MCF 10A (cell line): ENCODE measurements at regions not wholly inside any gene's neighbourhood (a gene's known extent, or its start where the extent isn't known, plus 50 kb on each side); places are given as distances from the start of the nearest gene placed in this dataset.

ENCODE experiments used
- BruUV-seq: library from RNA; stranded (reverse); fragments of 400-500 nt; replicated peaks from 2 replicates; lab custom pipeline; 2021; lab: Mats Ljungman, UMichigan
- CTCF ChIA-PET: fragments of 300-600 bp; sonication (Branson Sonifier 250); formaldehyde crosslinking; extraction: SDS; loops from one replicate; lab custom pipeline; 2021; ENCODE audit warnings: antibody characterized with exemption, inconsistent platforms; lab: Yijun Ruan, JAX
- POLR2A ChIA-PET: fragments of 300-600, 350-650 bp; sonication (Branson Sonifier 250); formaldehyde crosslinking; extraction: SDS; loops from one replicate; lab custom pipeline; 2020; ENCODE audit warnings: antibody characterized with exemption, inconsistent platforms; lab: Yijun Ruan, JAX
- DNase-seq: peaks from one replicate; pipeline ENCODE4 v3.0.0-alpha.2; 2018; ENCODE audit not compliant: unreplicated experiment
- H3K27ac Mint-ChIP-seq: one replicate; pipeline ENCODE4 v1.8.0; 2022; ENCODE audit warnings: mild to moderate bottlenecking, low read depth, mixed read lengths; ENCODE audit not compliant: unreplicated experiment
- H3K27me3 Mint-ChIP-seq: one replicate; pipeline ENCODE4 v1.8.0; 2022; ENCODE audit warnings: mixed read lengths; ENCODE audit not compliant: insufficient read depth, unreplicated experiment
- H3K36me3 Mint-ChIP-seq: one replicate; pipeline ENCODE4 v1.8.0; 2022; ENCODE audit warnings: mild to moderate bottlenecking, moderate library complexity, mixed read lengths; ENCODE audit not compliant: insufficient read depth, unreplicated experiment
- H3K4me1 Mint-ChIP-seq: one replicate; pipeline ENCODE4 v1.8.0; 2022; ENCODE audit warnings: mixed read lengths; ENCODE audit not compliant: insufficient read depth, unreplicated experiment
- H3K4me3 Mint-ChIP-seq: one replicate; pipeline ENCODE4 v1.8.0; 2022; ENCODE audit warnings: mild to moderate bottlenecking, moderate library complexity, mixed read lengths; ENCODE audit not compliant: unreplicated experiment
- H3K9me3 Mint-ChIP-seq: one replicate; pipeline ENCODE4 v1.8.0; 2022; ENCODE audit warnings: mixed read lengths; ENCODE audit not compliant: unreplicated experiment
- intact Hi-C: fragments of 100-400 bp; cut with micrococcal nuclease; formaldehyde crosslinking; loops from 2 replicates; pipeline ENCODE4 v1.14.1; 2022
- TF ChIP-seq, protein P1 (sequence below): fragments of 200-600 bp; IDR thresholded peaks from one replicate; pipeline ENCODE4 v1.8.0; 2022; ENCODE audit warnings: antibody characterized with exemption, mild to moderate bottlenecking; ENCODE audit not compliant: unreplicated experiment

DNA sequence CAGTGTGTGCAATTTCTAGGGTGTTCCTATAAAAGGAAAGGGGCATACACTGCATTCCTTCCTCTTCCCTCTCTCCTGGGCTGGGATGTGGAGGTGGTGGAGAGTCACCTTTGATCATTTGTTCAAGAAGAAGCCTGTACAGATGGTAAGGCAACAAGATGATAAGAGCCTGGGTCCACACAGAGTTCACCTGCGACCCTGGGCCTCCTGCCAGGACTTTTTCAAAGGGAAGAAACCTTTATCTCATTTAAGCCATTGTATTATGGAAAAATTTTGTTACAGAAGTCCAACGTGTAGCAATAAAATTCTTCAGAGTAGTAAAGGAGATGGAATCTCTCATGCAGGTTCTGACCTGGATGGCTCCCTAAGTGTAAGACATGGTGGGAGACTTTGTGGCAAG is 189.1 kb downstream of the MIS18A start:
- ChIA-PET CTCF (no interaction called here), POLR2A (no interaction called here)
- peaks cover 47% of the 10 kb centered on the region for H3K27me3 Mint-ChIP-seq
- no peak for DNase-seq
- H3K27ac Mint-ChIP-seq = no peak overlapping the region
- peaks cover 8% of the 10 kb centered on the region for H3K9me3 Mint-ChIP-seq
- peaks cover 1% of the 10 kb centered on the region for H3K4me1 Mint-ChIP-seq
- no peaks in the 10 kb centered on the region for H3K36me3 Mint-ChIP-seq
- BruUV-seq = no TSS peak
- no peak overlapping the region for H3K4me3 Mint-ChIP-seq
- intact Hi-C loops = no loop called here
- TF ChIP-seq, protein P1, sequence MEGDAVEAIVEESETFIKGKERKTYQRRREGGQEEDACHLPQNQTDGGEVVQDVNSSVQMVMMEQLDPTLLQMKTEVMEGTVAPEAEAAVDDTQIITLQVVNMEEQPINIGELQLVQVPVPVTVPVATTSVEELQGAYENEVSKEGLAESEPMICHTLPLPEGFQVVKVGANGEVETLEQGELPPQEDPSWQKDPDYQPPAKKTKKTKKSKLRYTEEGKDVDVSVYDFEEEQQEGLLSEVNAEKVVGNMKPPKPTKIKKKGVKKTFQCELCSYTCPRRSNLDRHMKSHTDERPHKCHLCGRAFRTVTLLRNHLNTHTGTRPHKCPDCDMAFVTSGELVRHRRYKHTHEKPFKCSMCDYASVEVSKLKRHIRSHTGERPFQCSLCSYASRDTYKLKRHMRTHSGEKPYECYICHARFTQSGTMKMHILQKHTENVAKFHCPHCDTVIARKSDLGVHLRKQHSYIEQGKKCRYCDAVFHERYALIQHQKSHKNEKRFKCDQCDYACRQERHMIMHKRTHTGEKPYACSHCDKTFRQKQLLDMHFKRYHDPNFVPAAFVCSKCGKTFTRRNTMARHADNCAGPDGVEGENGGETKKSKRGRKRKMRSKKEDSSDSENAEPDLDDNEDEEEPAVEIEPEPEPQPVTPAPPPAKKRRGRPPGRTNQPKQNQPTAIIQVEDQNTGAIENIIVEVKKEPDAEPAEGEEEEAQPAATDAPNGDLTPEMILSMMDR = no peak

DNA sequence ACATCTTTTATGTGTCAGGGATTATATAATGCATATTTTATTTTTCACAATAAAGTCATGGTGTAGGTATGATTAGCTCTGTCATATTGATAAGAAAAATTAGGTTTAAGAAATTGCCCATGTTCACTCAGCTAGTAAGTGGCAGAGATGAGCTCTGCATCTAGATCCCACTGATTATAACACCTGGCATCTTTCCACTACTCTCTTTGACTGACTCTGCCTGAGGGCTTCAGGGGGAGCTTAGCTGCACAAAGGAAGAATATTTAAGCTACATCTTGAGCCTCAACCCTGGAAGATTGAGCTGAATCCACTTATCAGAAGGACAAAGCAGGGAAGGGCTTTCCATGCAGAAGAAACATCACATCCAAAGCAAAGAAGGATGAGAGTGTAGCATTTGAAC is 190.4 kb downstream of the MIS18A start:
- no peak for DNase-seq
- Mint-ChIP-seq H3K9me3 (peaks cover 8% of the 10 kb centered on the region), H3K36me3 (no peaks in the 10 kb centered on the region), H3K4me3 (no peak overlapping the region), H3K4me1 (no peaks in the 10 kb centered on the region), H3K27me3 (peaks cover 42% of the 10 kb centered on the region), H3K27ac (no peak overlapping the region)
- BruUV-seq = no TSS peak
- TF ChIP-seq, protein P1 = no peak
- ChIA-PET POLR2A (no interaction called here), CTCF (interaction anchor here (0.5 kb wide), 1 partner anchor 9 kb away, joined by 3 read pairs; no protein-coding TSS in a partner anchor)
- intact Hi-C loops = no loop called here

DNA sequence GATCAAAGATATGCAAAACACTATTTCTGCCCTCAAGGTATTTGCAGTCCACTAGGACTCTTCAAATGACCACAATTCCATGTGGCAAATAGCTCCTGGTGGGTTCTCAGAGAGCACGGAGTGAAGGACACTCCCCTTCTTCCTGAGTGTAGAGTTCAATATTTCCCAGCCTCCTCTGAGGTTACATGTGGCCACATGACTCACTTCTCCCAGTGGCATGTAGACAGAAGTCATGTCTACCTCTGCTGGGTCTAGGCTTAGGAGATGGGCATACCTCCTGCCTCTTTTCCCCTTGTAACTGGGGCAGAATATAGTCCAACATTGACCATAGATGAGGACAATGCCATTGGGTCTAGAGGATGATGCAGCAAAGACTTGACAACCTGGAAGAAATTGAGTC is 191.4 kb downstream of the MIS18A start:
- H3K9me3 Mint-ChIP-seq = no peaks in the 10 kb centered on the region
- H3K4me3 Mint-ChIP-seq = no peak overlapping the region
- H3K27ac Mint-ChIP-seq = no peak overlapping the region
- peaks cover 34% of the 10 kb centered on the region for H3K27me3 Mint-ChIP-seq
- intact Hi-C loops = no loop called here
- no peak for DNase-seq
- no TSS peak for BruUV-seq
- ChIA-PET CTCF (interaction anchor here (0.6 to 1.5 kb wide), 2 partner anchors 20 to 147 kb away, joined by 3 read pairs; no protein-coding TSS in a partner anchor), POLR2A (no interaction called here)
- TF ChIP-seq, protein P1 = no peak
- H3K36me3 Mint-ChIP-seq = no peaks in the 10 kb centered on the region
- H3K4me1 Mint-ChIP-seq = no peaks in the 10 kb centered on the region

DNA sequence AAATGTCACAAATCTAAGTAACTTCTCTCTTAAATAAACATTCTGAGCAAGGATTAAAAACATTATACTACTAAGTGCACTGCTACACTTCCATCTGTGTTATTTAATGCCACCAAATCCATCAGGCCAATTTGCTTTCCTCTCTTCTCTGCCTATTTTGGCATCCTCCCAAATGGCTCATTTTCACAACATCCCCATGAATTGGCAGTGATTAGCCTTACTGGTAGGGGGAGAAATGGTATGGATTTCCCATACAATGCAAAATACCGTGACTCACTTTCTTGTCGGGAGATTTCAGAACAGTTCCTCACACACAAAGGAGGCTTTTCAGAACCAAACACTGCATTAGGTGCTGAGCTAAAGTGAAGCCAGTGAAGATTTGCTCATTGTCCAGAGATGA is 195.7 kb downstream of the MIS18A start:
- intact Hi-C loops = no loop called here
- TF ChIP-seq, protein P1 = no peak
- POLR2A ChIA-PET = no interaction called here

More for the DNA sequence above, 195.7 kb downstream of the MIS18A start:
- Mint-ChIP-seq H3K36me3 (no peaks in the 10 kb centered on the region), H3K27ac (no peak overlapping the region), H3K4me1 (no peaks in the 10 kb centered on the region), H3K9me3 (no peaks in the 10 kb centered on the region), H3K4me3 (no peak overlapping the region), H3K27me3 (peaks cover 62% of the 10 kb centered on the region)
- CTCF ChIA-PET = no interaction called here
- DNase-seq = peak; percentile 58
- BruUV-seq = no TSS peak
